ENCODE measurements at regions not wholly inside any gene's neighbourhood (a gene's known extent, or its start where the extent isn't known, plus 50 kb on each side); places are given as distances from the start of the nearest gene placed in this dataset.

GRCh38 chrX:11953615-11954014, 184.7 kb upstream of the FRMPD4 start:
- no peak for DNase-seq

GRCh38 chrX:11954176-11954575, 184.1 kb upstream of the FRMPD4 start:
- DNase-seq, result no peak

- no peak for DNase-seq
These were observed 178.2 kb upstream of the FRMPD4 start for GRCh38 chrX:11960031-11960430.

GRCh38 chrX:11965436-11965835, 172.8 kb upstream of the FRMPD4 start:
- no peak for DNase-seq

- DNase-seq, result no peak
These were observed 170.0 kb upstream of the FRMPD4 start for GRCh38 chrX:11967986-11968869.

GRCh38 chrX:11968991-11969390, 169.3 kb upstream of the FRMPD4 start:
- no peak for DNase-seq

GRCh38 chrX:11970578-11971359, 167.5 kb upstream of the FRMPD4 start:
- no peak for DNase-seq

- no peak for DNase-seq
These were observed 161.6 kb upstream of the FRMPD4 start for GRCh38 chrX:11976663-11977062.

GRCh38 chrX:11992271-11992670, 146.0 kb upstream of the FRMPD4 start:
- no peak for DNase-seq

GRCh38 chrX:11995146-11995545, 143.1 kb upstream of the FRMPD4 start:
- no peak for DNase-seq

GRCh38 chrX:11996810-11997209, 141.5 kb upstream of the FRMPD4 start:
- no peak for DNase-seq

GRCh38 chrX:11998944-11999343, 139.3 kb upstream of the FRMPD4 start:
- DNase-seq, result no peak

GRCh38 chrX:12002876-12003275, 135.4 kb upstream of the FRMPD4 start:
- no peak for DNase-seq

GRCh38 chrX:12007881-12008280, 130.4 kb upstream of the FRMPD4 start:
- no peak for DNase-seq

- DNase-seq, result no peak
These were observed 127.8 kb upstream of the FRMPD4 start for GRCh38 chrX:12010436-12010835.

- no peak for DNase-seq
These were observed 127.2 kb upstream of the FRMPD4 start for GRCh38 chrX:12011075-12011474.

GRCh38 chrX:12013211-12013618, 125.1 kb upstream of the FRMPD4 start:
- no peak for DNase-seq

- DNase-seq, result no peak
These were observed 116.6 kb upstream of the FRMPD4 start for GRCh38 chrX:12021698-12022097.

GRCh38 chrX:12026481-12026880, 111.8 kb upstream of the FRMPD4 start:
- DNase-seq, result no peak

GRCh38 chrX:12032082-12032481, 106.2 kb upstream of the FRMPD4 start:
- no peak for DNase-seq

GRCh38 chrX:12034741-12035140, 103.5 kb upstream of the FRMPD4 start:
- DNase-seq, result no peak

GRCh38 chrX:12042615-12043014, 95.7 kb upstream of the FRMPD4 start:
- DNase-seq, result no peak

GRCh38 chrX:12052109-12052508, 86.2 kb upstream of the FRMPD4 start:
- no peak for DNase-seq

GRCh38 chrX:12058087-12058486, 80.2 kb upstream of the FRMPD4 start:
- no peak for DNase-seq
